ENCODE measurements at regions not wholly inside any gene's neighbourhood (a gene's known extent, or its start where the extent isn't known, plus 50 kb on each side); places are given as distances from the start of the nearest gene placed in this dataset.
A peak's percentile ranks its signal among the peaks of the same experiment; 100 is the strongest.
"Not testable (repeated sequence)": the region's sequence is repeated elsewhere in the genome, so short reads cannot be mapped to it uniquely, and the experiment has no call there.

- Histone ChIP-seq H3K4me3 (no peak overlapping the region), H3K9me3 (replicated peaks) (no peaks in the 10 kb centered on the region), H3K27me3 (replicated peaks) (no peaks in the 10 kb centered on the region), H3K36me3 (no peaks in the 10 kb centered on the region), H3K4me1 (replicated peaks) (no peaks in the 10 kb centered on the region), H3K27ac (no peak overlapping the region)
- DNase-seq (ENCODE audit: low read depth in 1 of 2, low spot score in 2 of 2), result no peak
These were observed 457.9 kb upstream of the CTSO start for GRCh38 chr4:156411531-156411930.

- no peaks in the 10 kb centered on the region for H3K36me3 ChIP-seq
These were observed 455.1 kb upstream of the CTSO start for GRCh38 chr4:156408749-156409148.

GRCh38 chr4:156401371-156401770 is 447.7 kb upstream of the CTSO start:
- H3K27ac ChIP-seq, result no peak overlapping the region
- H3K9me3 ChIP-seq (replicated peaks), result no peaks in the 10 kb centered on the region
- H3K27me3 ChIP-seq (replicated peaks), result no peaks in the 10 kb centered on the region; the same call in 1 of the 2 replicates
- no peak overlapping the region for H3K4me3 ChIP-seq
- H3K36me3 ChIP-seq, result no peaks in the 10 kb centered on the region
- no peak for DNase-seq (ENCODE audit: low read depth in 1 of 2, low spot score in 2 of 2)
- H3K4me1 ChIP-seq (replicated peaks), result no peaks in the 10 kb centered on the region

More at GRCh38 chr4:156408749-156409148, 455.1 kb upstream of the CTSO start:
- no peaks in the 10 kb centered on the region for H3K4me1 ChIP-seq (replicated peaks)
- no peak overlapping the region for H3K4me3 ChIP-seq
- H3K9me3 ChIP-seq (replicated peaks), result no peaks in the 10 kb centered on the region
- H3K27me3 ChIP-seq (replicated peaks), result no peaks in the 10 kb centered on the region
- H3K27ac ChIP-seq, result no peak overlapping the region
- no peak for DNase-seq (ENCODE audit: low read depth in 1 of 2, low spot score in 2 of 2)

GRCh38 chr4:156396534-156396933 is 442.9 kb upstream of the CTSO start:
- Histone ChIP-seq H3K27ac (no peak overlapping the region), H3K36me3 (no peaks in the 10 kb centered on the region), H3K4me1 (replicated peaks) (no peaks in the 10 kb centered on the region), H3K9me3 (replicated peaks) (no peaks in the 10 kb centered on the region), H3K4me3 (no peak overlapping the region), H3K27me3 (replicated peaks) (no peaks in the 10 kb centered on the region; the same call in 1 of the 2 replicates)
- no peak for DNase-seq (ENCODE audit: low read depth in 1 of 2, low spot score in 2 of 2)

- no peak for DNase-seq (ENCODE audit: low read depth in 1 of 2, low spot score in 2 of 2)
These were observed 437.6 kb upstream of the CTSO start for GRCh38 chr4:156391325-156391653.

GRCh38 chr4:156390599-156391324 is 437.1 kb upstream of the CTSO start:
- DNase-seq (ENCODE audit: low read depth in 1 of 2, low spot score in 2 of 2), result no peak
- Histone ChIP-seq H3K4me1 (replicated peaks) (no peaks in the 10 kb centered on the region), H3K36me3 (no peaks in the 10 kb centered on the region), H3K9me3 (replicated peaks) (no peaks in the 10 kb centered on the region), H3K27me3 (replicated peaks) (no peaks in the 10 kb centered on the region), H3K27ac (no peak overlapping the region), H3K4me3 (no peak overlapping the region)

More at GRCh38 chr4:156391325-156391653, 437.6 kb upstream of the CTSO start:
- no peaks in the 10 kb centered on the region for H3K4me1 ChIP-seq (replicated peaks)
- H3K27me3 ChIP-seq (replicated peaks), result no peaks in the 10 kb centered on the region
- H3K36me3 ChIP-seq, result no peaks in the 10 kb centered on the region
- no peak overlapping the region for H3K4me3 ChIP-seq
- no peak overlapping the region for H3K27ac ChIP-seq
- H3K9me3 ChIP-seq (replicated peaks), result no peaks in the 10 kb centered on the region

- Histone ChIP-seq H3K27ac (no peak overlapping the region), H3K9me3 (replicated peaks) (no peaks in the 10 kb centered on the region), H3K4me1 (replicated peaks) (no peaks in the 10 kb centered on the region), H3K27me3 (replicated peaks) (no peaks in the 10 kb centered on the region), H3K36me3 (no peaks in the 10 kb centered on the region), H3K4me3 (no peak overlapping the region)
- DNase-seq (ENCODE audit: low read depth in 1 of 2, low spot score in 2 of 2), result no peak
These were observed 435.2 kb upstream of the CTSO start for GRCh38 chr4:156388826-156389225.

GRCh38 chr4:156378033-156378665 is 424.5 kb upstream of the CTSO start:
- Histone ChIP-seq H3K36me3 (no peaks in the 10 kb centered on the region), H3K27ac (no peak overlapping the region), H3K4me1 (replicated peaks) (peaks cover 15% of the 10 kb centered on the region), H3K9me3 (replicated peaks) (no peaks in the 10 kb centered on the region), H3K4me3 (no peak overlapping the region), H3K27me3 (replicated peaks) (no peaks in the 10 kb centered on the region)
- peak in 1 of 2 experiments; percentile 25 for DNase-seq (ENCODE audit: low read depth in 1 of 2, low spot score in 2 of 2)

GRCh38 chr4:156377036-156377710 is 423.5 kb upstream of the CTSO start:
- Histone ChIP-seq H3K27ac (peak overlapping the region; percentile 45), H3K36me3 (no peaks in the 10 kb centered on the region), H3K9me3 (replicated peaks) (no peaks in the 10 kb centered on the region), H3K4me3 (no peak overlapping the region), H3K4me1 (replicated peaks) (peaks cover 15% of the 10 kb centered on the region), H3K27me3 (replicated peaks) (no peaks in the 10 kb centered on the region)
- DNase-seq (ENCODE audit: low read depth in 1 of 2, low spot score in 2 of 2), result peak in 1 of 2 experiments; percentile 44

GRCh38 chr4:156374894-156375293 is 421.2 kb upstream of the CTSO start:
- no peak overlapping the region for H3K27ac ChIP-seq
- no peaks in the 10 kb centered on the region for H3K36me3 ChIP-seq
- H3K4me3 ChIP-seq, result no peak overlapping the region
- peaks cover 15% of the 10 kb centered on the region for H3K4me1 ChIP-seq (replicated peaks)
- no peak for DNase-seq (ENCODE audit: low read depth in 1 of 2, low spot score in 2 of 2)
- H3K9me3 ChIP-seq (replicated peaks), result no peaks in the 10 kb centered on the region
- H3K27me3 ChIP-seq (replicated peaks), result no peaks in the 10 kb centered on the region

GRCh38 chr4:156374069-156374468 is 420.4 kb upstream of the CTSO start:
- no peaks in the 10 kb centered on the region for H3K9me3 ChIP-seq (replicated peaks)
- peaks cover 15% of the 10 kb centered on the region for H3K4me1 ChIP-seq (replicated peaks)
- H3K36me3 ChIP-seq, result no peaks in the 10 kb centered on the region
- DNase-seq (ENCODE audit: low read depth in 1 of 2, low spot score in 2 of 2), result no peak
- no peak overlapping the region for H3K27ac ChIP-seq
- no peak overlapping the region for H3K4me3 ChIP-seq
- H3K27me3 ChIP-seq (replicated peaks), result no peaks in the 10 kb centered on the region

- not testable (repeated sequence) for H3K4me3 ChIP-seq; H3K4me1 ChIP-seq (replicated peaks); H3K36me3 ChIP-seq; H3K27ac ChIP-seq; DNase-seq (ENCODE audit: low read depth in 1 of 2, low spot score in 2 of 2); H3K27me3 ChIP-seq (replicated peaks); H3K9me3 ChIP-seq (replicated peaks)
These were observed 413.8 kb upstream of the CTSO start for GRCh38 chr4:156367502-156367901.

GRCh38 chr4:156362581-156362980 is 408.9 kb upstream of the CTSO start:
- 0 out of 2 replicates have a peak, but pooled peaks cover 3% of the 10 kb centered on the region for H3K9me3 ChIP-seq (replicated peaks)

GRCh38 chr4:156347412-156348075 is 393.9 kb upstream of the CTSO start:
- H3K4me1 ChIP-seq (replicated peaks), result peaks cover 15% of the 10 kb centered on the region
- H3K27ac ChIP-seq, result peak overlapping the region; percentile 38
- no peak for DNase-seq (ENCODE audit: low read depth in 1 of 2, low spot score in 2 of 2)
- H3K27me3 ChIP-seq (replicated peaks), result no peaks in the 10 kb centered on the region
- no peaks in the 10 kb centered on the region for H3K9me3 ChIP-seq (replicated peaks)
- H3K36me3 ChIP-seq, result no peaks in the 10 kb centered on the region
- H3K4me3 ChIP-seq, result no peak overlapping the region

More at GRCh38 chr4:156362581-156362980, 408.9 kb upstream of the CTSO start:
- DNase-seq (ENCODE audit: low read depth in 1 of 2, low spot score in 2 of 2), result no peak
- Histone ChIP-seq H3K4me3 (no peak overlapping the region), H3K27ac (no peak overlapping the region), H3K4me1 (replicated peaks) (no peaks in the 10 kb centered on the region), H3K27me3 (replicated peaks) (no peaks in the 10 kb centered on the region), H3K36me3 (no peaks in the 10 kb centered on the region)
